ENCODE measurements at regions not wholly inside any gene's neighbourhood (a gene's known extent, or its start where the extent isn't known, plus 50 kb on each side); places are given as distances from the start of the nearest gene placed in this dataset.

- Mint-ChIP-seq H3K27ac (no peak overlapping the region), H3K36me3 (no peaks in the 10 kb centered on the region), H3K9me3 (peaks cover 2 to 6% (median 3%) of the 10 kb centered on the region in 3 donors), H3K4me1 (no peaks in the 10 kb centered on the region), H3K4me3 (no peak overlapping the region), H3K27me3 (no peaks in the 10 kb centered on the region)
These were observed 883.7 kb downstream of the TSN start for GRCh38 chr2:122639176-122639575.

- H3K4me1 Mint-ChIP-seq: no peaks in the 10 kb centered on the region
- no peak overlapping the region for H3K4me3 Mint-ChIP-seq
- peaks cover 2 to 6% (median 3%) of the 10 kb centered on the region in 3 donors for H3K9me3 Mint-ChIP-seq
- no peaks in the 10 kb centered on the region for H3K36me3 Mint-ChIP-seq
- no peaks in the 10 kb centered on the region for H3K27me3 Mint-ChIP-seq
- H3K27ac Mint-ChIP-seq: no peak overlapping the region
These were observed 884.3 kb downstream of the TSN start for GRCh38 chr2:122639711-122640110.

- Mint-ChIP-seq H3K36me3 (no peaks in the 10 kb centered on the region), H3K4me3 (no peak overlapping the region), H3K27ac (no peak overlapping the region), H3K9me3 (peaks cover 2 to 6% (median 3%) of the 10 kb centered on the region in 3 donors), H3K27me3 (no peaks in the 10 kb centered on the region), H3K4me1 (no peaks in the 10 kb centered on the region)
These were observed 888.4 kb downstream of the TSN start for GRCh38 chr2:122643725-122644329.

GRCh38 chr2:122651236-122651635, 895.8 kb downstream of the TSN start:
- Mint-ChIP-seq H3K4me1 (no peaks in the 10 kb centered on the region), H3K4me3 (no peak overlapping the region), H3K27me3 (no peaks in the 10 kb centered on the region), H3K9me3 (peaks cover 0 to 6% (median 0%) of the 10 kb centered on the region in 3 donors), H3K27ac (no peak overlapping the region), H3K36me3 (no peaks in the 10 kb centered on the region)

GRCh38 chr2:122651780-122652179, 896.3 kb downstream of the TSN start:
- no peaks in the 10 kb centered on the region for H3K36me3 Mint-ChIP-seq
- no peak overlapping the region for H3K27ac Mint-ChIP-seq
- H3K9me3 Mint-ChIP-seq: peaks cover 0 to 10% (median 2%) of the 10 kb centered on the region in 3 donors
- no peak overlapping the region for H3K4me3 Mint-ChIP-seq
- no peaks in the 10 kb centered on the region for H3K4me1 Mint-ChIP-seq
- no peaks in the 10 kb centered on the region for H3K27me3 Mint-ChIP-seq

DNA sequence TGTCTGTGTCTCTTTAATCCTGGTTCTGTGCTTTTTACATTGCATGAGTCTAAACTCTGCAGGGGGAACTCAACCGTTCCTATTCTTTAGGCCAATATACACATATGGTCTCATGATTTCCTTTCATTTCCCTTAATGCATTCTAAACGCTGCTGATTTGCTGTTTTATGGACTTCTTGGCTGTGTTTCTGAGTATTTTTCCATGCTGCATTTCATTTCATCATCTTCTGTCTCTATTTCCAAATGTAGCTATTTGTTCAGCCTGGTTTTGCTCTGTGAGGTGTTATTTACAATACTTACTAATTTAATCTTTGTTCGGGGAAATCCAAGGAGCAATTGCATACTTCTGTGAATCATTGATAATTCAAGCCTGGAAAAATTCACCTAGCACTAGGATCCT, 897.2 kb downstream of the TSN start:
- H3K4me1 Mint-ChIP-seq: no peaks in the 10 kb centered on the region
- peaks cover 0 to 10% (median 2%) of the 10 kb centered on the region in 3 donors for H3K9me3 Mint-ChIP-seq
- H3K4me3 Mint-ChIP-seq: no peak overlapping the region
- no peaks in the 10 kb centered on the region for H3K27me3 Mint-ChIP-seq
- no peak overlapping the region for H3K27ac Mint-ChIP-seq
- no peaks in the 10 kb centered on the region for H3K36me3 Mint-ChIP-seq

DNA sequence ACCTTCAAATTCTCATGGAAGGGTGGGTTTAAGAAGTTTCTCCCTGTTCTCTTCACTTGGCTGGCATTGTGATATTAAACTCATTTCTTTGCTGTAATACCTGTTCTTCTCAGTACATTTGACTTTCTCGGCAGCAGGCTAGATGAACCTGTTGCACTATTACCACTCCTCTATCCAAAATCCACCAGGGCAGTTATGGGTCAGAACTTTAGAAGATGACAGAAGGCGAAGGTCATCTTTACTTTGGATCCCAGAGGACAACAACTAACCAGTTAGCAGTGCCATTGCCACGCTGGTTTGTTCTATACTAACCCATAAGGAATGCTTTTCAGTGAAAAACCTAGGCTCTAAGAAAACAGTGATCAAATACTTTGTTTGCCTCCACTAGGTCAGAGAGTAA, 901.0 kb downstream of the TSN start:
- Mint-ChIP-seq H3K36me3 (no peaks in the 10 kb centered on the region), H3K27ac (peak overlapping the region in 1 of 3 donors; percentile 25), H3K4me1 (no peaks in the 10 kb centered on the region), H3K4me3 (peak overlapping the region in 1 of 4 donors; percentile 18), H3K27me3 (no peaks in the 10 kb centered on the region), H3K9me3 (peaks cover 0 to 5% (median 2%) of the 10 kb centered on the region in 3 donors)

GRCh38 chr2:122660786-122661634, 905.6 kb downstream of the TSN start:
- no peaks in the 10 kb centered on the region for H3K27me3 Mint-ChIP-seq

GRCh38 chr2:122663620-122664019, 908.2 kb downstream of the TSN start:
- H3K36me3 Mint-ChIP-seq: no peaks in the 10 kb centered on the region
- no peaks in the 10 kb centered on the region for H3K4me1 Mint-ChIP-seq
- H3K27ac Mint-ChIP-seq: no peak overlapping the region
- no peaks in the 10 kb centered on the region for H3K27me3 Mint-ChIP-seq
- no peak overlapping the region for H3K4me3 Mint-ChIP-seq
- peaks cover 0 to 2% (median 0%) of the 10 kb centered on the region in 3 donors for H3K9me3 Mint-ChIP-seq

More at GRCh38 chr2:122660786-122661634, 905.6 kb downstream of the TSN start:
- Mint-ChIP-seq H3K27ac (no peak overlapping the region), H3K36me3 (no peaks in the 10 kb centered on the region), H3K9me3 (peaks cover 0 to 4% (median 4%) of the 10 kb centered on the region in 3 donors), H3K4me3 (no peak overlapping the region), H3K4me1 (no peaks in the 10 kb centered on the region)

DNA sequence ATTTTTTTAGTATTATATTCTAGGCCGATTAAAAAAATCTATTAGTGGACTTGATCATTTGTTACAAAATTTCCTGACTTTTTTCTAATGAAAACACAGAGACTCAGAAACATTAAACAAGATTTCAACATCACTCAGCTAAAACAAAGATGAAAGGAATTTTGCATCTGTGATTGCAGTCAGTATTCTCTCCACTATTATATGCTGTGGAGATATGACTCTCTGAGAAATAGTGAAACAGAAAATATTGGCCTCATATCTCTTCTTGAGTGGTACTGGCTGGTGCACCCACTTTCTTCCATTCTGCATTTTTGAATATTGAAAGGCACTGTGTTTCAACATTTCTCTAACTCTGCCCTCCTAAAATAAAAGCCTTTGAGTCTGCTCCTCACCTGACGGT, 914.2 kb downstream of the TSN start:
- no peak overlapping the region for H3K4me3 Mint-ChIP-seq
- no peaks in the 10 kb centered on the region for H3K9me3 Mint-ChIP-seq
- H3K27me3 Mint-ChIP-seq: no peaks in the 10 kb centered on the region
- H3K36me3 Mint-ChIP-seq: no peaks in the 10 kb centered on the region
- no peak overlapping the region for H3K27ac Mint-ChIP-seq
- H3K4me1 Mint-ChIP-seq: no peaks in the 10 kb centered on the region

DNA sequence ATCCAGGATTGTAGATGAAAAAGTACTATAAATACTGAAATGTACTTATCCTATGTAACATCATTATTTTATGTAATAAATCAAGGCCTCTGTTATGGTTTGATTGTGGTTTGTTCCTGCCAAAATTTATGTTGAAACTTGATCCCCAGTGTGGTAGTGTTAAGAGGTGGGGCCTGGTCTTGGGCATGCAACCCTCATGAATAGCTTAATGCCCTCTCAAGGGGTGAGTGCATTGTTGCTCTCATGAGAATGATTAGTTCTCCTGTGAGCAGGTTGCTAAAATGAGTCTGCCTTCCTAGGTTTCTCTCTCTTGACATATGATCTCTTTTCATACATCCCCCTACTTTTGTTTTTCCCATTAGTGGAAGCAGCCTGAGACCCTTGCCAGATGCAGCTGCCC, 915.4 kb downstream of the TSN start:
- H3K9me3 Mint-ChIP-seq: no peaks in the 10 kb centered on the region
- no peaks in the 10 kb centered on the region for H3K27me3 Mint-ChIP-seq
- H3K4me1 Mint-ChIP-seq: no peaks in the 10 kb centered on the region
- H3K36me3 Mint-ChIP-seq: no peaks in the 10 kb centered on the region
- H3K4me3 Mint-ChIP-seq: no peak overlapping the region
- H3K27ac Mint-ChIP-seq: no peak overlapping the region

DNA sequence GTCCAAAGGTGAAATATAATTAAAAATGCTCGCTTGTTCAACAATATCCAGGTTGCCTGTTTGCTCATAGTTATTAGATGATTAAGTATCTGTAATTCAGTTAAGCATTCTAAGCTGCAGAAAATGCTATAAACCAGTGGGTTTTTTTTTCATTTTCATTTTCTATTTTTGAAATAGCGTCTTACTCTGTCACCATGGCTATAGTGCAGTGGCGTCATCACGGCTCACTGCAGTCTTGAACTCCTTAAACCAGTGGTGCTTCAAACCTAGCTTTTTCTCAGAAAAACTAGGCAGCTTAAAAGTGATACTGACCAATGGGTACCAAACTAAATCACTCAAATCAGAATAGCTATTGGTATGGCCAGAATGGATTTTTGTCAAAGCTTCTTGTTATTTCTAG, 925.2 kb downstream of the TSN start:
- Mint-ChIP-seq H3K27me3 (no peaks in the 10 kb centered on the region), H3K4me3 (no peak overlapping the region), H3K4me1 (no peaks in the 10 kb centered on the region), H3K27ac (no peak overlapping the region), H3K9me3 (peaks cover 4 to 8% (median 6%) of the 10 kb centered on the region in 3 donors), H3K36me3 (no peaks in the 10 kb centered on the region)

- peaks cover 4 to 9% (median 8%) of the 10 kb centered on the region in 3 donors for H3K9me3 Mint-ChIP-seq
- H3K27ac Mint-ChIP-seq: no peak overlapping the region
- H3K36me3 Mint-ChIP-seq: no peaks in the 10 kb centered on the region
- H3K4me3 Mint-ChIP-seq: no peak overlapping the region
- no peaks in the 10 kb centered on the region for H3K27me3 Mint-ChIP-seq
- no peaks in the 10 kb centered on the region for H3K4me1 Mint-ChIP-seq
These were observed 926.2 kb downstream of the TSN start for GRCh38 chr2:122681626-122682025.

- H3K36me3 Mint-ChIP-seq: no peaks in the 10 kb centered on the region
- H3K9me3 Mint-ChIP-seq: peaks cover 4 to 9% (median 4%) of the 10 kb centered on the region in 3 donors
- no peak overlapping the region for H3K4me3 Mint-ChIP-seq
These were observed 926.9 kb downstream of the TSN start for GRCh38 chr2:122682356-122682755.

DNA sequence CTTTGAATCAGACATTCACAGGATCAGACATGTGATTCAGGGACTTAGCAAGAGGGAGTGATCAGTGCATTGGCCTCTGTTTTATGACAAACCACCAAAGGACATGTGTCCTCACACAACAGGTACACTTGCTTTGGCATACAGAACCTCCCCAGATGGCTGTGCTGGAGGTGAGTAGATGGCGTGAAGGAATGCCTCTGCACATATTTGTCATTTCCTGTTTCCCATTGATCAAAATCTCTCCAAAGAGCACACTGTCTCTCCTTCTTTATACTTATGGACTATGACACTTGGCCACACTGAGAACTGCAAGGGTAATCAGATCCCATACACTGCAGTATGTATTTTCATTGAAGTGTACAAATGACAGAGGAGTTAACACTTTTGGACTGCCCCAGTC, 927.6 kb downstream of the TSN start:
- H3K27ac Mint-ChIP-seq: no peak overlapping the region
- H3K9me3 Mint-ChIP-seq: peaks cover 4 to 9% (median 4%) of the 10 kb centered on the region in 3 donors
- peak overlapping the region in 1 of 4 donors; percentile 10 for H3K4me3 Mint-ChIP-seq
- H3K4me1 Mint-ChIP-seq: no peaks in the 10 kb centered on the region
- no peaks in the 10 kb centered on the region for H3K27me3 Mint-ChIP-seq
- no peaks in the 10 kb centered on the region for H3K36me3 Mint-ChIP-seq

More at GRCh38 chr2:122682356-122682755, 926.9 kb downstream of the TSN start:
- Mint-ChIP-seq H3K27ac (no peak overlapping the region), H3K27me3 (no peaks in the 10 kb centered on the region), H3K4me1 (no peaks in the 10 kb centered on the region)
